ENCODE measurements at regions not wholly inside any gene's neighbourhood (a gene's known extent, or its start where the extent isn't known, plus 50 kb on each side); places are given as distances from the start of the nearest gene placed in this dataset.

DNA sequence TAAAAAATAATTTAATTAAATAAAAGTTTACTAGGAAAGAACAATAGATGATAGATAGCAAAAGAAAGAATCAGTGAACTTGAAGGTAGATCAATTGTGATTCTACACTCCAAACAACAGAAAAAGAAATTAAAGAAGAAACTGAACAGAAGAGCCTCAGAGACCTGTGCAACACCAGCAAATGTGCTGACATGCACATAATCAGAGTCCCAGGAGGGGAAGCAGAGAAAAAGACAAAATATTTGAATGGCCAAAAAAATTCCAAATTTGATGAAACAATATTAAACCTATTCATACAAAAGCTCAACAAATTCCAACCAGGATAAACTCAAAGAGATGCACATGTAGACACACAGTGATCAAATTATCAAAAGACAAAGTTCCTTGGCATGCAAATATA, 267.5 kb upstream of the OPRM1 start:
- TF ChIP-seq, protein P1, sequence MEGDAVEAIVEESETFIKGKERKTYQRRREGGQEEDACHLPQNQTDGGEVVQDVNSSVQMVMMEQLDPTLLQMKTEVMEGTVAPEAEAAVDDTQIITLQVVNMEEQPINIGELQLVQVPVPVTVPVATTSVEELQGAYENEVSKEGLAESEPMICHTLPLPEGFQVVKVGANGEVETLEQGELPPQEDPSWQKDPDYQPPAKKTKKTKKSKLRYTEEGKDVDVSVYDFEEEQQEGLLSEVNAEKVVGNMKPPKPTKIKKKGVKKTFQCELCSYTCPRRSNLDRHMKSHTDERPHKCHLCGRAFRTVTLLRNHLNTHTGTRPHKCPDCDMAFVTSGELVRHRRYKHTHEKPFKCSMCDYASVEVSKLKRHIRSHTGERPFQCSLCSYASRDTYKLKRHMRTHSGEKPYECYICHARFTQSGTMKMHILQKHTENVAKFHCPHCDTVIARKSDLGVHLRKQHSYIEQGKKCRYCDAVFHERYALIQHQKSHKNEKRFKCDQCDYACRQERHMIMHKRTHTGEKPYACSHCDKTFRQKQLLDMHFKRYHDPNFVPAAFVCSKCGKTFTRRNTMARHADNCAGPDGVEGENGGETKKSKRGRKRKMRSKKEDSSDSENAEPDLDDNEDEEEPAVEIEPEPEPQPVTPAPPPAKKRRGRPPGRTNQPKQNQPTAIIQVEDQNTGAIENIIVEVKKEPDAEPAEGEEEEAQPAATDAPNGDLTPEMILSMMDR (IDR thresholded peaks at IDR 0.05), result no peak
- TF ChIP-seq EZH2 (IDR thresholded peaks at IDR 0.05; ENCODE audit: borderline replicate concordance, insufficient read depth, low read depth, low read length, poor library complexity, severe bottlenecking), result no peak
